GM21786 (cell line): ENCODE measurements at regions not wholly inside any gene's neighbourhood (a gene's known extent, or its start where the extent isn't known, plus 50 kb on each side); places are given as distances from the start of the nearest gene placed in this dataset.
"Not testable (repeated sequence)": the region's sequence is repeated elsewhere in the genome, so short reads cannot be mapped to it uniquely, and the experiment has no call there.

Source experiments
- ATAC-seq: cut with Tn5 transposase; IDR thresholded peaks from one replicate; pipeline ENCODE4 v1.9.1; 2021; ENCODE audit not compliant: unreplicated experiment

DNA sequence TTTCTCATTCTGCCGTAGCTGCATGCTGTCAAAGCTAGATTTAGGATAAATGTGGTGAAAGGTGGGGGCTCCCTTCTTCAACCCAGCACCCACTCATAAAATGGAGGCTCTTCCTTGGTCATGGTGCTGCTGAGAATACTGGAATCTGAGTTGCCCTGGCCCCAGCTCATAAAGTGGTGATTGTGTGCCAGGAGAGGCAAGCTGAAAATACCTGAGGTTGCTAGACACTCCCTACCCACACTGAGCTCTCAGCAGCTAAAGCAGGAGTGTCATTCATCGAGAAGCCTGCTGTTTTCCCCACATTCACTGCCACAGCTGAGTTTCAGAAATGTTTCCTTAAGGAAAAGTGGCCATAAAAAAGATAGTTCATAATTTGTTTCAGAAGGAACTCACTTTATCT lies 297.1 kb upstream of the RBMS1 start:
- ATAC-seq: no peak

DNA sequence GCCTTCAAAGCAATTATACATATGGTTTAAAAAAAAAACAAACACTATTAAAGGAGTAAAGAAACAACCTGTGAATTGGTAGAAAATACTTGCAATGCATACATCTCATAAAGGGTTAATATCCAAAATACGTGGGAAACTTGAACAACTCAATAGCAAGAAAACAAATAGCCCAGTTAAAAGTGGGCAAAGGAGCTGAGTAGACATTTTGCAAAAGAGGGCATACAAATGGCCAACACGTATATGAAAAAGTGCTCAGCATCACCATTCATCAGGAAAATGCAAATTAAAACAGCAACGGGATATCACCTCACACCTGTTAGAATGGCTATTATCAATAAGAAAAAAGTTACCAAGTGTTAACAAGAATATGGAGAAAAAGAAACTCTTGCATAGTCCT lies 298.3 kb upstream of the RBMS1 start:
- no peak for ATAC-seq

DNA sequence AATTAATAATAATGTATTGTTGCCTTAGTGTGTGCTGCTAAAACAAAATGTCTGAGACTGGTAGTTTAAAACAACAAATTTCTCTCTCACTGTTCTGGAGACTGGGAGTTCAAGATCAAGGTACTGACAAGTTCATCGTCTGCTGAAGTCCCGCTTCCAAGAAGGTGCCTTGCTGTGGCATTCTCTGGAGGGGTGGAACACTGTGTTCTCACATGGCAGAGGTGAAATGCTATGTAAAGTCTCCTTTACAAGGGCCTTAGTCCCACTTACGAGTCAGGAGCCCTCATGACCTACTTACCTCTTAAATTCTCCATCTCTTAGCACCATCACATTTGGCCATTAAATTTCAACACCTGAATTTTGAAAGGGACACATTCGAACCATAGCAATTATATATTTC lies 299.2 kb upstream of the RBMS1 start:
- no peak for ATAC-seq

DNA sequence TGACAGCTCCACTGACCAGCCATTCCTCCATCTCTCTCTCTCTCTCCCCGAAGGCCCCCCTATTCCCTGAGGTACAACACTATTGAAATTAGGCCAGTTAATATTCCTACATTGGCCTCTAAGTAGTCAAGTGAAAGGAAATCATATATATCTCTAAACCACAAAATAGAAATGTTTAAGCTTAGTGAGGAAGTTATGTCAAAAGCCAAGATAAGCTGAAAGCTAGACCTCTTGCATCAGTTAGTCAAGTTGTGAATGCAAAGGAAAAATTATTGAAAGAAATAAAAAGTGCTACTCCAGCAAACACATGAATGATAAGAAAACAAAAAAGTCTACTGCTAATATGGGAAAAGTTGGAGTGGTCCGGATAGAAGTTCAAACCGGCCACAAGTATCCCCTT lies 301.3 kb upstream of the RBMS1 start:
- no peak for ATAC-seq

- no peak for ATAC-seq
Measured at GRCh38 chr2:160803881-160804280, 310.3 kb upstream of the RBMS1 start.

- no peak for ATAC-seq
Measured at GRCh38 chr2:160810406-160810805, 316.8 kb upstream of the RBMS1 start.

DNA sequence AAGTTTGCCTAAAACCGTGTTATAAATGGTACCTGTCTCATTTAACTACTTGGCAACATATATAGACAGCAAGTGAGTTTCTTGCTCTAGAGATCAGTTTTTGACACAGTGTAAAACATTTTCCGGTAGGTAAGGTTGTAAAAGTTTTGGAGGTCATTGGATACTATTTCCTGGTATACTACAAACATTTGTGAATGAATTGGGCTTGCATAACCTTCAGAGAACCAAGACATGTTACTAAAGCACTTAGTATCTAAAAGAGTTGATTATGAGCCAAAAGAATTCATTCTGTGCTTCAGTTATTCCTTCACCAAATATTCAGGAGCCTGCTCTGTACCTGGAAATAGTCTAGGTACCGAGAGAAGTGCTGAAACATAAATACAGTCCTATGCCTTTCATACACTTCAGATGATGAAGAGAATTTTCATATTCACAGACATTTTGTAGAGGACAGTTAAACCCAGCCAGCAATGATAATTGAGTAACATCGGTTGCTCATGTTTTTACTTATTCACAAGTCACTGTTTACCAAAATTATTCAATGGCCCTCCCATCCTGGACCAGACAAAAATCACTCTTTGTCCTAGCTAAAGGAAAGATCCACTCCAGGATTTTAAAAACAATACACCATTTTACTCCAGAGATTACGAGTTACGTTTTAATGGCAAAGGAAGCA lies 319.4 kb upstream of the RBMS1 start:
- ATAC-seq: no peak

- ATAC-seq: no peak
Measured at GRCh38 chr2:160813506-160813858, 319.9 kb upstream of the RBMS1 start.

GRCh38 chr2:160816916-160817499 lies 323.4 kb upstream of the RBMS1 start:
- ATAC-seq: no peak

DNA sequence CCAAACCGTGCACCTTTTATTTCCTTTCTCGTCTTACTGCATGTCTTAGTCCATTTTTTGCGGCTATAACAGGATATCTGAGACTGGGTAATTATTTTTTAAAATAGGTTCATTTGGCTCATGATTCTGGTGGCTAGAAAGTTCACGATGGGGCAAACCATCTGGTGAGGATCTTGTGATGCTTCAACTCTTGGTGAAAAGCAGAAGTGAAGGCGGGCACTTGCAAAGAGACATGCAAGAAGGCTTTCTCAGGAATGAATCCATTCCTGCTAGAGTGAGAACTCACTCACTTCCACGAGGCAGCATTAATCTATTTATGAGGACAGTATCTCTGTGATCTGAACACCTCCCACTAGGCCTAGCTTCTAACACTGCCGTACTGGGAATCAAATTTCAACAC lies 327.1 kb upstream of the RBMS1 start:
- no peak for ATAC-seq

DNA sequence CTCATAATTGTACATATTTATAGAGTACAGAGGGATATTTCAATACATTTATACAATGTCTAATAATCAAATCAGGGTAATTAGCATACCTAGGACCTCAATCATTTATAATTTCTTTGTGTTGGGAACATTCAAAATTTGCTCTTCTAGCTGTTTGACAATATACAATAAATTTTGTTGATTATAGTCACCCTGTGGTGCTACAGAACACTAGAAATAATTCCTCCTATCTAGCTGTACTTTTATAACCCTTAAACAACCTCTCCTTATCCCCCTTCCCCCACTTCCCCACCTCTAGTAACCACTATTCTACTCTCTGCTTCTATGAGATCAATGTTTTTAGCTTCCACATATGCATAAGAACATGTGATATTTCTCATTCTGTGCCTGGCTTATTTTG lies 328.4 kb upstream of the RBMS1 start:
- ATAC-seq: no peak

- ATAC-seq: no peak
Measured at GRCh38 chr2:160825433-160825832, 331.8 kb upstream of the RBMS1 start.

DNA sequence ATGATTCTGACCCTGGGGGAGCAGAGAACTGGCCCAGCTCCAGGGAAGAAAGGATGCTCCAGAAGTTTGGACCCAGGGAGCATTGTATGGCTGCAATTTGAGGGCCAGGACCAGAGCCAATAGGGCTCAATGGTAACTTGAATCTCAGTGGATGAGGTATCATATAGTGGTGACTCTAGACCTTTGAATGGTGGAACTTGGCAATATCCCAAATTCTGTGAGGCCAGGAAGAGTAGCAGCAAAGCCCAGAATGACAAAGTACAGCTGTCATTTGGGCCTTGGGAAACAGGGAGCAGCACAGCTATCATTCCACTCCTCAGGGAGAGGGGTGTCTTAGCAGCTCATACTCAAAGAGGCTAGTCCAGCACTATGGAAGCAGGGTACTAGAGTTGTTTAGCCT lies 332.9 kb upstream of the RBMS1 start:
- ATAC-seq: no peak

DNA sequence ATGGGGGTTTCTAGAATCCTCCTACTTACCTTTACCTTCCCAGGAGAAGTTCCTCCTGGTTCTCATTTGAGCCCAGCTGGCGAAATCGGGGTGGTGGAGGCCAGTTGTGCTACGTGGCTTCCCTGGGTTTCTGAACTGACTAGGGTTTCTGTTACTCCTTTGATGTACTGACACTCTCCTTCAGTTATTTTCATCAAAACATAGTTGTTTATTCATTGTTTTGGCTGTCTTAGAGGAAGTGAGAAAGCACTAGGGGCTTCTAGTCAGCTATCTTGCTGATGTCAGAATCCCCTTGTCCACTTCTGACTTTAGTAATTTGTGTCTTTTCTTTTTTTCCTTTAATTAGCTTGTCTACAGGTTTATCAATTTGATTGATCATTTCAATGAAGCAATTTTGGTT lies 332.2 kb upstream of the TANK start:
- no peak for ATAC-seq

DNA sequence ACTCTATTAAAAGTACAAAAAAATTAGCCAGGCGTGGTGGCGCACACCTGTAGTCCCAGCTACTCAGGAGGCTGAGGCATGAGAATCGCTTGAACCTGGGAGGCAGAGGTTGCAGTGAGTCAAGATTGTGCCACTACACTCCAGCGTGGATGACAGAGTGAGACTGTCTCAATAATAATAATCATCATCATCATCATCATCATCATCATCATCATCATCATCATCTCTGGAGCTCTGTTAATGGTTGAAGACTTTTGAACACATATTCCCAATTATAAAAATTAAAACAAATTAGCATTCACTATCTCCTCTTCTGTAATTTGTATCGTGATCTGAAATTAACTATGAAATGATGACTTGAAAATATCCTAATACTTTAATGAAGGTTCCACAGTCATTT lies 327.8 kb upstream of the TANK start:
- not testable (repeated sequence) for ATAC-seq

GRCh38 chr2:160835166-160835565 lies 325.1 kb upstream of the TANK start:
- ATAC-seq: no peak

DNA sequence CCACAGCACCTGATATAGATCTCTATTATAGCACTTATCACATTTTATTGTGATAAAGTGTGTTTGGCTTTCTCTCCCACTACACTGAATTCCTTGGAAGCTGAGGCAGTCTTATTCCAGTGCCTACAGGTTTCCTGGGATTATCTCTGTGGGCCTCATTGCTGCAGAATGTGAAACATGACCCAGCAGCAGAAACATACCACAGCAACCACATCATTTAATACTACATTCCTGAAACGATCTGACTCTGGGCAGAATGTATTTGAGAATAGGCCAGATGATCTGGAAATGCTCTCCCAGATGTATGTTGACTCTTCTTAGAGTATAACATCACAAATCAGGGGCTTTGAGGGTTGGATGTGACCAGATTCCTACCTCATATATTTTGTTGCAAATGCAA lies 323.5 kb upstream of the TANK start:
- no peak for ATAC-seq

DNA sequence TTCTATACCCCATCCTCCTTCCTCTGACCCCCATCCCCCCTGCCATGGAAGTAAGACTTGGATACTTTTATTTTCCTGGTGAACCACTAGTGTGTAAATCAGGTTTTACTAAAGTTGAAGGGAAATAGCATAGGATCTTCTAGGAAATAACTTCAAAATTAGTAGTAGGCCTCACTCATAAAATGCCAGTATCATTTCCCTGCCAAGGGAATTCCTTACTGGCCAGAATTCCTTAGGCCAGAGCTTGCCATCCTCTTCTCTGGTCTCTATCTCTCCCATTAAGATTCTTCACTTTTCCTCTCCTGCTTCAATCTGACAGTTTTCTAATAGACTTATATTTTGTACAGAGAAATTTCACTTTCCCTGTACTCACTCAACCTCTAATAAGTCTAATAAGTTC lies 322.8 kb upstream of the TANK start:
- ATAC-seq: no peak

GRCh38 chr2:160838147-160838546 lies 322.1 kb upstream of the TANK start:
- ATAC-seq: no peak

DNA sequence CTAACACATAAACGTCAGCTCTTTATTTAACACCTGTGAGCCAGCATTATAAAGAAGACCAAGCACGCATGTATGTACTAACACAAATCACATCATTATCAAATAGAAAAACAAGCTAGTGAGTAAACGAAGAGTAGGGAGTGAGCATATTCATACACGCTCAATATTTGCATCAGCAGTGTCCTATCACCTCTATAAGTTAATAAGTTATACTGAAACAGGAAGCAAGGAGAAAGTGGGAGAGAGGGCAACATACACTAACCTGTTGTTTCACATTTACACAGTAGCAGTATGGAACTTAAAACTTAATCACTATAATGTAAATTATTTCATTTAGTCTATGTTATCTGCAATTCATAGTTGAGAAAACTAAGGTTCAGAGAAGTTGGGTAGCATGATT lies 321.5 kb upstream of the TANK start:
- ATAC-seq: no peak

- no peak for ATAC-seq
Measured at GRCh38 chr2:160842286-160842685, 317.9 kb upstream of the TANK start.

DNA sequence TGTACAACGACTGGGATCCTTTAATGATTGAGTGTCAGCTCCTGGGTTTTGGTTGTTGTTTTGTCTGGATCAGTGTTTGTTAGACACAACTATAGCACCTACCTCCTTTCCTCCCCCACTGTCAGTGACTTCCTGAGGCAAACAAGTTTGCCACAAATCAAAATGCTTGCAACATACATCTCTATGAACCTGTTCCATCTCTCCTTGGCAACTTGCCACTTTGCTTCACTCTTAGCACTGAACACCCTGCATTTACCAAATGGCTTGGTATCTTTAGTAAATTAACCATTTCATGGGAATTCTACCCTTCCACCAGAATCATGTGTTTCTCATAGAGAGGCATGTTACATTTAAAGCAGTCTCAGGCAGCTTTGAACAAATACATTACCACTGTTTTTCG lies 301.1 kb upstream of the TANK start:
- ATAC-seq: no peak

- ATAC-seq: no peak
Measured at GRCh38 chr2:160862226-160862625, 298.0 kb upstream of the TANK start.
